Limb (tissue), 2 donors: ENCODE measurements at regions not wholly inside any gene's neighbourhood (a gene's known extent, or its start where the extent isn't known, plus 50 kb on each side); places are given as distances from the start of the nearest gene placed in this dataset.
A peak's percentile ranks its signal among the peaks of the same experiment; 100 is the strongest.
"Not testable (repeated sequence)": the region's sequence is repeated elsewhere in the genome, so short reads cannot be mapped to it uniquely, and the experiment has no call there.

Experiments
- DNase-seq, 2 donors: peaks; one replicate each; pipeline ENCODE4 v3.0.0-alpha.2; 2016; ENCODE audit errors: extremely low spot score in 2 of 2

DNA sequence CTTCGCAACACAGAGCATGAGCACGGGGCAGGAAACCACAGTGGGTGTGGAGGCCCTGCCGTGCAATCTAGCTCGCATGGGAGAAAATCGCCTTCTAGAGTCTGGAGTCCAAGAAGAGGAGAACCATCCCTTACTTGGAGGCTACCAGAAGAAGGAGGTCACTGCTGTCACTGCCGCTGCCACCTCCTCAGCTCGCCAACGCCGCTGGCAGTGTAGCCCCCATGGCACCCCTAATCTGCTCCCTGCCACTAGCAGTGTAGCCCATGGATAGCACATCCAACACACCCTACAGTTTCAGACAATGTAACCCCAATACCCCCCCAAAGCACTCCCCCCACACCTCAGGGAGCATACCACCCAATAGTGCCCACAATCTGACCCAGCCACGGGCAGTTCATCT is 438.0 kb upstream of the ZNF337 start:
- DNase-seq: no peak

DNA sequence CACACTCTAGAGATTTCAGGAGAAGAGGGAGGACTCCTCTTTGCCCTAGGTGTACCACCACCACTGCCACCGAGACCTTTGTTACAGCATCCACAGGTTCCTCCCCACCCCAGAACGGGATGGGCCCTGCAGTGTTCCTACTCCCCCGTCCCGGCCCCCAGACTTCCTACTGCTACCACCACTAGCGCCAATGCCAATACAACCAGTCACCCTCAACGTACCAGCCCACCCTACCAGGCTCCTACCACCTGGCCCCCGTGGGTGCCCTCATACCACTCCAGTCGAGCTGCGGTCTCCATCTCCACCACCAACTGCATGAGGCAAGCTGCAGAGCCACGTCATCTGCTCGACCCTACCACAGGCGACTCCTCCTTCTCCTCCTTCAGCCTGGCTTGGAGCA is 437.1 kb upstream of the ZNF337 start:
- DNase-seq: not testable (repeated sequence)

GRCh38 chr20:26120920-26121319 is 424.3 kb upstream of the ZNF337 start:
- not testable (repeated sequence) for DNase-seq

DNA sequence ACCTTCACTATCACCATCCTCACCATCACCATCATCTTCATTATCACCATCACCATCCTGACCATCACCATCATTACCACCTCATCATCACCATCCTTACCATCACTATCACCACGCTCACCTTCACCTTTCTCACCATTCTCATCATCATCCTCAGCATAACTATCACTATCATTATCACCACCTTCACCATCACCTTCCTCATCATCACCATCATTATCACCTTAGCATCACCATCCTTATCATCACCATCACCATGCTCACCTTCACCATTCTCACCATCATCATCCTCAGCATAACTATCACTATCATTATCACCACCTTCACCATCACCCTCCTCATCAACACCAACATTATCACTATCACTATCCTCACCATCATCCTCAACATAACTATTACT is 397.8 kb upstream of the ZNF337 start:
- not testable (repeated sequence) for DNase-seq

GRCh38 chr20:26091921-26092320 is 395.3 kb upstream of the ZNF337 start:
- DNase-seq: not testable (repeated sequence)

- not testable (repeated sequence) for DNase-seq
Measured at GRCh38 chr20:26086195-26086594, 389.5 kb upstream of the ZNF337 start.

DNA sequence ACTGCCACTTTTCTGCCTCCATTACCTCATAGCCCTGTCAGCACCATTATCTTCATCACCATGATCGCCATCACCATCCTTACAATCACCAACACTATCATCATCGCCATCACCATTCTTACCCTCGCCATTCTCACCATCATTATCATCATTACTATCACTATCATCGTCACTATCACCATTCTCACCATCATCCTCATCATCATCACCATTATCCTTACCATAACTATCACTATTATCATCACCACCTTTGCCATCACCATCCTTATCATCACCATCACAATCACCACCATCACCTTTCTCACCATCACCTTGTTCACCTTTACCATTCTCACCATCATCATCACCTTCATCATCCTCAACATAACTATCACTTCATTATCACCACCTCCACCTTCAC is 377.3 kb upstream of the ZNF337 start:
- not testable (repeated sequence) for DNase-seq

DNA sequence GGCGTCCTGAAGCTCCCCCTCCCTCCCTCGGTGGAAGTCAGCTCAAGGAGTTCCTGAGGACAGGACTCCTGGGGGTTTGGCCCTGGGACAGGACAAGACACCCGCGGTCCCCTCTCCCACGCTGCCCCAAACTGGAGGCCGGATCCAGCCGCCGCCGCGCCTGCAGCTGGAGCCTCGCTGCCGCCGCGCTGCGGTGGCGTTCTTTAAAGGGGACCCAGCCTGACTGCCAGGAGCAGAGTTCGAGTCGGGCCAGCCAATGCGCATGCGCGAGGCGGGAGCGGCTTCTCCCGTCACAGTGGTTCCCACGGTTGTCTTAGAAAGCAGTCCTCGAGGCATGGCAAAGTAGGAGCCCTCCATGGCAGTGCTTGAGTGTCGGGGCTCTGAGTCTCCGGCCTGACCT is 362.7 kb upstream of the ZNF337 start:
- not testable (repeated sequence) for DNase-seq

DNA sequence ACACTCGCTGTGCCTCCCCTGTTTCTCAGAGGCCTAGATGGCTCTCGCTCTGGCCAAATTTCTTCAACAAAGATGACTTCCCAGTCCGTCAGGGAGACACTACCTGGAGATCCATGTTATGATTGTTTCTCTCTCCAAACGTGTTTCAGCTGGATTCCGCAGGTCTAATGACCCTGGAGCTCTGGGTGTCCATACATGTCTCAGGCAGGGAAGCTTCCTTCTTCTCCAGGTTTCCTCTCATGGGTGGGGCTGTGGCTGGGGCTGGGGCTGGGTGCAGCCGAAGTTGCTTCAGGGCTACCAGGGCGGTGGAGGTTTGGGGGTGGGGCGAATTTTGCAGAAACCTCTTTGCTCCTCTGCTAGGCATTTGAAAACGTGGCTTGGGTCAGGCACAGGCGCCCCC is 361.8 kb upstream of the ZNF337 start:
- DNase-seq: not testable (repeated sequence)

GRCh38 chr20:26057135-26057752 is 360.6 kb upstream of the ZNF337 start:
- DNase-seq: not testable (repeated sequence)

- DNase-seq: not testable (repeated sequence)
Measured at GRCh38 chr20:26025792-26026191, 329.1 kb upstream of the ZNF337 start.

- DNase-seq: not testable (repeated sequence)
Measured at GRCh38 chr20:26010942-26011276, 314.3 kb upstream of the ZNF337 start.

DNA sequence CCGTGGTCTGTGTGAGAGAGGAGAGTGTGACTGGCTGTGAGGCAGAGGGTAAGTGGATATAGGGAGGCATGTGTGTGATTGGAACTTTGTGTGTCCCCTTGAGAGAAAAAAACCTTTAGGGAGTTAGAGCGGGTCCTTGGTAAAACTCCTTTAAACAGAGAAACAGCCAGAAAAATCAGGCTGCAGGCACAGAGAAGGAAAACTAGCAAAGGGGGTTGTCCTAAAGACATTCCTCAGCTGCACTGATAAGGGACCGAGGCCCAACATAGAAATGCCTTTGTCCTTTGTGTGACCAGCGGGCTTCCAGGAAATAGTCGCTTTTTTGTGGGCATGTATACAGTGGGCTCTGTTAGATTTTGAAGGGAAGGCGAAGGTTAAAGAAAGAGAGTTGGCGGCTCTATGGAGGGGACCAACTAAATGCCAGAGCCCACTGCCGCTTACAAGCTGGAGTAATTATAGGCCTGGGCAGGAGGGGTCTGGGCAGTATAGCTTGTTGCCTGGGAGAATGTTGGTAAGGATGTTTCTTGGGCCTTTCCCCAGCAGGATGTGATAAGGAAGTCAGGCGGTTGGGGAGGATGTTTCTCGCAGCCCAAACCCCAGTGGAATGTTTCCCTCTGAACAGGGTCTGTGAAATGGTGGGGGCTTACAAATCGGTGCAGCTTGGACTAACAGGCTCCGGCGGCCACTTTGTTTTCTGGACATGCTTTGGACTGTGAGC is 313.7 kb upstream of the ZNF337 start:
- not testable (repeated sequence) for DNase-seq

- DNase-seq: peak; percentile 80 to 89
Measured at GRCh38 chr20:26009402-26010223, 313.0 kb upstream of the ZNF337 start.

GRCh38 chr20:26008026-26008425 is 311.4 kb upstream of the ZNF337 start:
- DNase-seq: not testable (repeated sequence)

DNA sequence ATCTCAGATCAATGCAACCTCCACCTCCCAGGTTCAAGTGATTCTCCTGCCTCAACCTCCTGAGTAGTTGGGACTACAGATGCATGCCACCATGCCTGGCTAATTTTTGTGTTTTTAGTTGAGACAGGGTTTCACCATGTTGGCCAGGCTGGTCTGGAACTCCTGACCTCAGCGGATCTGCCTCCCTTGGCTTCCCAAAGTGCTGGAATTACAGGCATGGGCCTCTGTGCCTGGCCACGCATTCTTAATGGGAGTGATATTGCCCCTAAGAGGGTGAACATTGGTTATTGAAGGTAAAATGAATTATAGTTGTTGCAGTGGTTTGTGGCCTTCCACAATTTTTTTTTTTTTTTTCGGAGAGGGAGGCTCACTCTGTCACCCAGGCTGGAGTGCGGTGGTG is 309.5 kb upstream of the ZNF337 start:
- not testable (repeated sequence) for DNase-seq

GRCh38 chr20:26003959-26004358 is 307.3 kb upstream of the ZNF337 start:
- DNase-seq: not testable (repeated sequence)

DNA sequence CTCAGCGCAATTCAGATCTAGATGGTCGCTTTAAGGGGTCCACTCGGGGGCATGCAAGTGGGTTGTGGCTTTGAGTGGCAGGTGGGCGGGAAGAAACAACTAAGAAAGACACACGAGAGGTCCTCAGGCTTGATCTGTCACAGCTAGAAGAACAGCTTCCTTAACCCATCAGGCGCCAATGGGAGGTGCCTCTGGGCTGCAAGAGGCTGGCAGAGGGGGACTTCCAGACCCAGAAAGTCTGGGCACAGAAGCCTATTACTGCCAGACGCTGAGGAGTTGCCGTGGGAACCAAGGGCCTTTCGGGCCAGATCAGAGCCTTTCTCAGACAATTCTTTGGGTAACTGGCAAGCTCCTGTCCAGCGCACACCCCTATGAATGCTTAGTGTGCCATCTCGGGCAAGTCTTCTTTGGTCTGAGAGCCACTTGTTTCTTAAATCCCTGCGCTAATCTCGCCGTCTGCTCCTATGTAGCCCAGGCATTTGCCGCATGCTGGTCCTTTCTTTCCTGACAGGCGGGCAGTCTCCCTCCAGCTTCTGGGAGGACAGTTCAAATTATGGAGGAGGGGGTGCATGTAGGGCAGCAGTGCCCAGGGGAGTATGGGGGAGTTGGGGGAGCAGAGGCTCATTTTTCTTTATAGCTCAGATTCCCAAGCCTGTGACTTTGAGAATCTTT is 300.9 kb upstream of the ZNF337 start:
- not testable (repeated sequence) for DNase-seq

DNA sequence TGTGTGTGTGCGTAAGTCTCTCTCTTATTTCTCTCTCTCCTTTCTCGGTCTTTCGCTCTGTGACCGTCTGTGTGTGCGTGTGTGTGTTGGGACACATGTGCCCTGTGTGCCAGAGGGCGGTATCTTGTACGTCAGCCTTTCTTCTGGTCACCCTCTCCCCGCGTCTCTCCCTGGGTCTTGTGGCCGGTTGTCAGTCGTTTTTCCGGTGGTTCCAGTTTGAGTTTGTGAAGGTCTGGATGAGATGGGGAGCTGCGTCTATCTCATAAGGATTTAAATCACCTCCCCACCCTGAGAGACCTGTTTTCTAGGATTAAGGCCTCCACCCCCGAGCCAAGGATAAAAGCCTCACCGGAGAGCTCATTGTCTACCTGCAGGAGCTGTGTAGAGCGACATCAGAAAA is 295.5 kb upstream of the ZNF337 start:
- DNase-seq: no peak

DNA sequence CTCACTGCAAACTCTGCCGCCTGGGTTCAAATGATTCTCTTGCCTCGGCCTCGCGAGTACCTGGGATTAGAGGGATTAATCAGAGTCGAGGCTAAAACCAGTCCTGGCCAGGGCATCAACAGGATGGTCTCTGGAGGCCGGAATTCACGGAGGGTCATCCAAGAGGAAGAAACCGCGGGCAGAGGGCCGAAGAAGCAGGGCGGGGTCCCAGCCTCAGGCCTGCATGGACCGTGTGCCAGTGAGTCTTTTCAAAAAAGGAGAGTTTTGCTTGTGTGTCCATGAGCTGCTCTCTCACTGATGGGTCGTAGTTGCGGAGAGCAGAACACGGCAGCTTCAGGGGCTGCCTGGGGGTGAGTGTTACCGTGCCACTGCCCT is 295.1 kb upstream of the ZNF337 start:
- DNase-seq: no peak

DNA sequence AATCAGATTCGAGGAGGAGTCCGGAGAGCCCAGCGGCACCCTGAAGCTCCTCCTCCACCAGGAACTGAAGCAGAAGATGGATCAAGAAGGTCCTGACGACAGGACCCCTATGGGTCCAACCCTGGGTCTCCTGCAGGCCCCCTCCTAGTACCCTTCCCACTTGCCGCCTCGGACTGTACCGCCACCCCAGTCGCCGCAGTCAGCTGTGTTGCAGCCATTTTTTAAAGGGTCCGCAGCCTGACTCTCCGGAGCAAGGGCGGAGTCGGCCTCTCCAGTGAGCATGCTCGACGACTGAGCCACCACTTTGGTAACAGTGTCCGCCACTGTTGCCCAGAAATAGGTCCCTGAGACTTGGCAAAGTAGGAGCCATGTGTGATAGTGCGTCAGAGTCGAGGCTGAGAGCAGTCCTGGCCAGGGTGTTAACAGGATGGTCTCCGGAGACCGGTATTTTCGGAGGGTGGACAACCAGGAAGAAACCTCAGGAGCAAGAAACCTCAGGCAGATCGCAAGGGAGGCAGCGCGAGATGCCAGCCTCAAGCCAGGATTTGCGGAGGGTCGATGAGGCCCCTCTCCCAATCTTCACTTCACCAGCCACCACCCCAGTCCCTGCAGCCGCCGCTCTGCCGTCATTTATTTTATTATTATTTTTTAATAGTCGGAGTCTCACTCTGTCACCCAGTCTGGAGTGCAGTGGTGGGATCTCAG is 294.6 kb upstream of the ZNF337 start:
- no peak for DNase-seq
